Stimulated activated CD8-positive, alpha-beta memory T cell treated with anti-CD3 and anti-CD28 coated beads, Interleukin-12 subunit alpha, Interleukin-12 subunit beta, amount 100 ng/mL, for 1 hour (primary cell): ENCODE measurements at regions not wholly inside any gene's neighbourhood (a gene's known extent, or its start where the extent isn't known, plus 50 kb on each side); places are given as distances from the start of the nearest gene placed in this dataset.

ENCODE experiments used
- DNase-seq: peaks from one replicate; pipeline ENCODE4 v3.0.0-alpha.2; 2020; ENCODE audit warnings: low read depth

- no peak for DNase-seq
These were observed 555.9 kb downstream of the VRK1 start for GRCh38 chr14:97353102-97353501.

- no peak for DNase-seq
These were observed 557.0 kb downstream of the VRK1 start for GRCh38 chr14:97354119-97354722.

- DNase-seq: no peak
These were observed 562.2 kb downstream of the VRK1 start for GRCh38 chr14:97359341-97359740.

- DNase-seq: no peak
These were observed 564.0 kb downstream of the VRK1 start for GRCh38 chr14:97361181-97361580.

GRCh38 chr14:97361958-97362357, 564.8 kb downstream of the VRK1 start:
- no peak for DNase-seq

- DNase-seq: no peak
These were observed 569.2 kb downstream of the VRK1 start for GRCh38 chr14:97366400-97366799.

- no peak for DNase-seq
These were observed 570.1 kb downstream of the VRK1 start for GRCh38 chr14:97367278-97367677.

- no peak for DNase-seq
These were observed 570.9 kb downstream of the VRK1 start for GRCh38 chr14:97368049-97368448.

GRCh38 chr14:97368900-97369564, 571.9 kb downstream of the VRK1 start:
- DNase-seq: no peak

GRCh38 chr14:97369901-97370300, 572.7 kb downstream of the VRK1 start:
- DNase-seq: no peak

- no peak for DNase-seq
These were observed 579.1 kb downstream of the VRK1 start for GRCh38 chr14:97376310-97376709.

- DNase-seq: no peak
These were observed 580.4 kb downstream of the VRK1 start for GRCh38 chr14:97377550-97377949.

GRCh38 chr14:97379091-97379531, 581.9 kb downstream of the VRK1 start:
- DNase-seq: peak; percentile 11

- DNase-seq: peak; percentile 30
These were observed 583.4 kb downstream of the VRK1 start for GRCh38 chr14:97380539-97380941.

- DNase-seq: no peak
These were observed 584.1 kb downstream of the VRK1 start for GRCh38 chr14:97381309-97381708.

- DNase-seq: no peak
These were observed 585.5 kb downstream of the VRK1 start for GRCh38 chr14:97382616-97383226.

- DNase-seq: no peak
These were observed 588.5 kb downstream of the VRK1 start for GRCh38 chr14:97385727-97386126.

- DNase-seq: no peak
These were observed 590.2 kb downstream of the VRK1 start for GRCh38 chr14:97387252-97387874.

- DNase-seq: no peak
These were observed 591.2 kb downstream of the VRK1 start for GRCh38 chr14:97388408-97388807.

GRCh38 chr14:97390096-97390724, 593.0 kb downstream of the VRK1 start:
- DNase-seq: no peak

GRCh38 chr14:97393244-97393643, 596.1 kb downstream of the VRK1 start:
- DNase-seq: no peak

GRCh38 chr14:97395068-97395467, 597.9 kb downstream of the VRK1 start:
- DNase-seq: no peak

GRCh38 chr14:97401714-97402113, 604.5 kb downstream of the VRK1 start:
- DNase-seq: no peak
